Activated T-cell treated with anti-CD3 and anti-CD28 coated beads, Interleukin-2, amount 50 U/mL, for 48 hours (primary cell): ENCODE measurements at regions not wholly inside any gene's neighbourhood (a gene's known extent, or its start where the extent isn't known, plus 50 kb on each side); places are given as distances from the start of the nearest gene placed in this dataset.
"Not testable (repeated sequence)": the region's sequence is repeated elsewhere in the genome, so short reads cannot be mapped to it uniquely, and the experiment has no call there.

ENCODE experiments used
- DNase-seq, 2 experiments: peaks; one replicate each; pipeline ENCODE4 v3.0.0-alpha.2; 2020

GRCh38 chr21:33971492-33972013 is 55.9 kb upstream of the ATP5PO start:
- DNase-seq = no peak

- no peak for DNase-seq
Observed at GRCh38 chr21:33969581-33969980, 54.0 kb upstream of the ATP5PO start.

- DNase-seq = no peak
Observed at GRCh38 chr21:33968995-33969348, 53.4 kb upstream of the ATP5PO start.

GRCh38 chr21:33968080-33968994 is 52.7 kb upstream of the ATP5PO start:
- no peak for DNase-seq

- no peak for DNase-seq
Observed at GRCh38 chr21:33967086-33967571, 51.5 kb upstream of the ATP5PO start.

- no peak for DNase-seq
Observed at GRCh38 chr21:33966324-33966949, 50.8 kb upstream of the ATP5PO start.

GRCh38 chr21:33965662-33966061 is 50.1 kb upstream of the ATP5PO start:
- not testable (repeated sequence) for DNase-seq
